Mammary epithelial cell (primary cell): ENCODE measurements at regions not wholly inside any gene's neighbourhood (a gene's known extent, or its start where the extent isn't known, plus 50 kb on each side); places are given as distances from the start of the nearest gene placed in this dataset.

Experiments
- CTCF ChIP-seq, 2 donors: IDR thresholded peaks in 1 of 2; conservative IDR thresholded peaks in 1 of 2; 2 replicates each; pipeline ENCODE4 v1.5.1; 2011 to 2012; ENCODE audit warnings: inconsistent platforms in 2 of 2, low read length in 2 of 2, mild to moderate bottlenecking in 2 of 2, control low read depth in 1 of 2, low read depth in 1 of 2; ENCODE audit not compliant: insufficient read depth in 1 of 2; ENCODE audit errors: extremely low read depth in 1 of 2
- EZH2 ChIP-seq: IDR thresholded peaks from 2 replicates; pipeline ENCODE4 v1.6.1; 2012; ENCODE audit warnings: low read length, inconsistent platforms, borderline replicate concordance

- TF ChIP-seq CTCF (conservative IDR thresholded peaks at IDR 0.05 in 1 of 2, IDR thresholded peaks at IDR 0.05 in 1 of 2; ENCODE audit: extremely low read depth in 1 of 2, insufficient read depth in 1 of 2, low read depth in 1 of 2, low read length in 2 of 2) (no peak), EZH2 (no peak)
These were observed 66.4 kb upstream of the FRMD4B start for GRCh38 chr3:69452295-69452694.
